ENCODE measurements at regions not wholly inside any gene's neighbourhood (a gene's known extent, or its start where the extent isn't known, plus 50 kb on each side); places are given as distances from the start of the nearest gene placed in this dataset.

- ChIA-PET CTCF (interaction anchor here (2.8 to 4.9 kb wide), 2 partner anchors 8 to 241 kb away, joined by 12 to 17 read pairs; no protein-coding TSS in a partner anchor), POLR2A (no interaction called here)
- TF ChIP-seq CTCF (IDR thresholded peaks at IDR 0.05; ENCODE audit: control extremely low read depth, extremely low read depth, low read depth, missing control alignments): no peak
- DNase-seq (ENCODE audit: extremely low spot score): no peak
These were observed 753.4 kb upstream of the ACVR2A start for GRCh38 chr2:147091448-147091847.

- ChIA-PET POLR2A (interaction anchor here (0.6 kb wide), 1 partner anchor 243 kb away, joined by 4 read pairs; no protein-coding TSS in a partner anchor), CTCF (interaction anchor here (1.3 to 4.9 kb wide), 2 partner anchors 9 to 243 kb away, joined by 3 to 17 read pairs; no protein-coding TSS in a partner anchor)
- no peak for TF ChIP-seq CTCF (IDR thresholded peaks at IDR 0.05; ENCODE audit: control extremely low read depth, extremely low read depth, low read depth, missing control alignments)
- no peak for DNase-seq (ENCODE audit: extremely low spot score)
These were observed 756.0 kb upstream of the ACVR2A start for GRCh38 chr2:147088871-147089270.

GRCh38 chr2:147086715-147087114 lies 758.1 kb upstream of the ACVR2A start:
- CTCF ChIA-PET: interaction anchor here (1.0 to 1.5 kb wide), 3 partner anchors 10 to 245 kb away, joined by 3 to 5 read pairs (median 3); no protein-coding TSS in a partner anchor
- TF ChIP-seq CTCF (IDR thresholded peaks at IDR 0.05; ENCODE audit: control extremely low read depth, extremely low read depth, low read depth, missing control alignments): no peak
- no peak for DNase-seq (ENCODE audit: extremely low spot score)
- POLR2A ChIA-PET: no interaction called here

GRCh38 chr2:147083664-147084063 lies 761.2 kb upstream of the ACVR2A start:
- no peak for DNase-seq (ENCODE audit: extremely low spot score)
- ChIA-PET CTCF (interaction anchor here (0.8 to 5.1 kb wide), 26 partner anchors 9 to 1521 kb away, joined by 3 to 75 read pairs (median 4); no protein-coding TSS in a partner anchor), POLR2A (no interaction called here)
- TF ChIP-seq CTCF (IDR thresholded peaks at IDR 0.05; ENCODE audit: control extremely low read depth, extremely low read depth, low read depth, missing control alignments): no peak

GRCh38 chr2:147082850-147083522 lies 761.8 kb upstream of the ACVR2A start:
- peak; percentile 37 for DNase-seq (ENCODE audit: extremely low spot score)
- ChIA-PET POLR2A (no interaction called here), CTCF (interaction anchor here (0.8 to 5.1 kb wide), 40 partner anchors 9 to 1521 kb away, joined by 3 to 75 read pairs (median 4); no protein-coding TSS in a partner anchor)
- peak; percentile 89 for TF ChIP-seq CTCF (IDR thresholded peaks at IDR 0.05; ENCODE audit: control extremely low read depth, extremely low read depth, low read depth, missing control alignments)

- ChIA-PET CTCF (interaction anchor here (0.8 to 5.1 kb wide), 9 partner anchors 12 to 829 kb away, joined by 3 to 75 read pairs (median 5); no protein-coding TSS in a partner anchor), POLR2A (no interaction called here)
- TF ChIP-seq CTCF (IDR thresholded peaks at IDR 0.05; ENCODE audit: control extremely low read depth, extremely low read depth, low read depth, missing control alignments): no peak
- DNase-seq (ENCODE audit: extremely low spot score): no peak
These were observed 763.0 kb upstream of the ACVR2A start for GRCh38 chr2:147081831-147082230.
